Smooth muscle cell (in vitro differentiated cells): ENCODE measurements at regions not wholly inside any gene's neighbourhood (a gene's known extent, or its start where the extent isn't known, plus 50 kb on each side); places are given as distances from the start of the nearest gene placed in this dataset.

Source experiments
- DNase-seq: peaks from one replicate; lab custom pipeline; 2025; ENCODE audit not compliant: unreplicated experiment; lab: John Stamatoyannopoulos, UW
- H2AFZ ChIP-seq: fragments of 200-600 bp; sonication (generic); 2 replicates; pipeline ENCODE4 v1.6.0; 2016; ENCODE audit warnings: antibody characterized with exemption, low read depth, mild to moderate bottlenecking
- H3F3A ChIP-seq: fragments of 200-600 bp; sonication (generic); 2 replicates; pipeline ENCODE4 v1.6.0; 2017; ENCODE audit warnings: antibody characterized with exemption, low read depth
- H3K27ac ChIP-seq: fragments of 200-600 bp; sonication (generic); 2 replicates; pipeline ENCODE4 v1.5.1; 2016; ENCODE audit warnings: low read depth, mild to moderate bottlenecking
- H3K27me3 ChIP-seq: fragments of 200-600 bp; sonication (generic); 2 replicates; pipeline ENCODE4 v1.6.1; 2016; ENCODE audit warnings: low read depth, mild to moderate bottlenecking
- H3K36me3 ChIP-seq: fragments of 200-600 bp; sonication (generic); 2 replicates; pipeline ENCODE4 v1.5.1; 2016; ENCODE audit warnings: low read depth
- H3K4me1 ChIP-seq: fragments of 200-600 bp; sonication (generic); 2 replicates; pipeline ENCODE4 v1.5.1; 2016; ENCODE audit warnings: low read depth
- H3K4me2 ChIP-seq: fragments of 200-600 bp; sonication (generic); 2 replicates; pipeline ENCODE4 v1.6.0; 2016; ENCODE audit warnings: mild to moderate bottlenecking
- H3K4me3 ChIP-seq: fragments of 200-600 bp; sonication (generic); 2 replicates; pipeline ENCODE4 v1.5.1; 2016; ENCODE audit warnings: mild to moderate bottlenecking
- H3K79me2 ChIP-seq: fragments of 200-600 bp; sonication (generic); 2 replicates; pipeline ENCODE4 v1.6.0; 2016; ENCODE audit warnings: low read depth, mild to moderate bottlenecking
- H3K9ac ChIP-seq: fragments of 200-600 bp; sonication (generic); 2 replicates; pipeline ENCODE4 v1.6.0; 2016; ENCODE audit warnings: low read depth
- H3K9me3 ChIP-seq: fragments of 200-600 bp; sonication (generic); replicated peaks from 2 replicates; pipeline ENCODE4 v1.5.1; 2016; ENCODE audit warnings: low read depth
- H4K20me1 ChIP-seq: fragments of 200-600 bp; sonication (generic); 2 replicates; pipeline ENCODE4 v1.6.0; 2016; ENCODE audit warnings: low read depth
- CTCF ChIP-seq: fragments of 200-600 bp; sonication (generic); IDR thresholded peaks from 2 replicates; pipeline ENCODE4 v1.5.1; 2017; ENCODE audit warnings: borderline replicate concordance, mild to moderate bottlenecking, antibody characterized with exemption; ENCODE audit not compliant: insufficient read depth, poor library complexity, severe bottlenecking
- WGBS: methylation state at CpG from one replicate; pipeline ENCODE4 v1.1.7; 2016; ENCODE audit warnings: low lambda C conversion rate; 5-methylcytosine and 5-hydroxymethylcytosine counted together

DNA sequence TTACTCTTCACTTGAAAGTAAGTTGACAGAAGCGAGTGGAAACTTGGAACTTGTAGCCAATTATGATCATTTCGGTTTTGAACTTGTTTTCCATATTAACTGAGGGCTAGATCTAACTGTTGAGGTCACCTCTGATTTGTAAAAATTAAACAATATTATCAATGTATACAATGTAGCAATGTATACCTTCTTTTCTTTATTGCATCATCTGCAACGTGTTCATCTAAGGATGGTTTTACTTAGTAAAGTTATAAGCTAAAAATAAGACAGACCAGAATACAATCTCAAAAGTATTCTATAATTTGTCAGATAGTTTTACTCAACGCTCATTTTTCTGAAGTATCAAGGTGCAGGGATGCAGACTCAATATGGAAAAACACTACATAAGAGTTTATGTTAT lies 435.0 kb upstream of the TNP1 start:
- Histone ChIP-seq H3K27me3 (no peaks in the 10 kb centered on the region), H3K36me3 (no peaks in the 10 kb centered on the region)
- DNase-seq = no peak

GRCh38 chr2:217294211-217294610 lies 434.3 kb upstream of the TNP1 start:
- Histone ChIP-seq H3F3A (peaks cover 7% of the 10 kb centered on the region), H2AFZ (no peak overlapping the region), H3K36me3 (no peaks in the 10 kb centered on the region), H3K4me1 (peaks cover 19% of the 10 kb centered on the region), H3K4me3 (no peak overlapping the region), H3K9ac (no peak overlapping the region), H3K4me2 (peak overlapping the region; percentile 31), H3K27me3 (no peaks in the 10 kb centered on the region), H4K20me1 (no peaks in the 10 kb centered on the region), H3K9me3 (no peaks in the 10 kb centered on the region), H3K79me2 (no peaks in the 10 kb centered on the region), H3K27ac (no peak overlapping the region)
- WGBS = 55% methylated on average over 2 of the region's 2 CpGs
- DNase-seq = no peak
- TF ChIP-seq CTCF = no peak

More for the DNA sequence above, 435.0 kb upstream of the TNP1 start:
- H3K4me1 ChIP-seq = peaks cover 14% of the 10 kb centered on the region
- no peak overlapping the region for H3K9ac ChIP-seq
- peaks cover 3% of the 10 kb centered on the region for H3F3A ChIP-seq
- H3K9me3 ChIP-seq = no peaks in the 10 kb centered on the region
- H3K79me2 ChIP-seq = no peaks in the 10 kb centered on the region
- H3K4me3 ChIP-seq = no peak overlapping the region
- no peak overlapping the region for H2AFZ ChIP-seq
- no peak for TF ChIP-seq CTCF
- H4K20me1 ChIP-seq = no peaks in the 10 kb centered on the region
- no peak overlapping the region for H3K27ac ChIP-seq
- 96% methylated on average over 4 of the region's 4 CpGs for WGBS
- H3K4me2 ChIP-seq = no peak overlapping the region

GRCh38 chr2:217293607-217294006 lies 433.7 kb upstream of the TNP1 start:
- 61% methylated on average over 3 of the region's 3 CpGs for WGBS
- Histone ChIP-seq H4K20me1 (no peaks in the 10 kb centered on the region), H3K9ac (no peak overlapping the region), H3K27me3 (no peaks in the 10 kb centered on the region), H3F3A (peaks cover 8% of the 10 kb centered on the region), H2AFZ (no peak overlapping the region), H3K27ac (no peak overlapping the region), H3K36me3 (no peaks in the 10 kb centered on the region), H3K79me2 (no peaks in the 10 kb centered on the region), H3K4me3 (no peak overlapping the region), H3K9me3 (no peaks in the 10 kb centered on the region), H3K4me1 (peaks cover 25% of the 10 kb centered on the region), H3K4me2 (peak overlapping the region; percentile 31)
- no peak for TF ChIP-seq CTCF
- no peak for DNase-seq

DNA sequence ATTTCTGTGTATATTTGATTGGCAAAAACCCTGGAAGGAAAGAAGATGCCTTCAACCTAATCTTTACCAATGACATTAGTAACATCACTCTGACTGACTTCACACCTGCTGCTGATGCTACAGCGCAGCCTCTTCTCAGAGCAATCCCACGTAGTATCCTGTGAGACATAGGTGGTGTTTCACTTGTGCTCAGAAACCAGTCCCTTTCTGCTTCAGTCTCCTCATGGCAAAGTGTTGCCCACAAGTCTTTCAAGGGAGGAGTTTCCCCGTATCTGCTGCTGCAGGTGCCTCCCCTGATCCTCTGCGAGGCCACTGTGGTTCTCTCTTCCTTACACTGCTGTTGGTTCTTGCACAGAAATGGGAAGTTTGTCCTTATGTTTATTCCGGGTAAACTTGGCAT lies 433.2 kb upstream of the TNP1 start:
- no peaks in the 10 kb centered on the region for H3K36me3 ChIP-seq
- no peak overlapping the region for H3K9ac ChIP-seq
- H3K9me3 ChIP-seq = no peaks in the 10 kb centered on the region
- H4K20me1 ChIP-seq = no peaks in the 10 kb centered on the region
- no peak overlapping the region for H3K4me3 ChIP-seq
- H2AFZ ChIP-seq = no peak overlapping the region
- no peaks in the 10 kb centered on the region for H3K27me3 ChIP-seq
- TF ChIP-seq CTCF = no peak
- DNase-seq = no peak
- H3K27ac ChIP-seq = no peak overlapping the region
- peak overlapping the region; percentile 31 for H3K4me2 ChIP-seq
- WGBS = 94% methylated on average over 5 of the region's 5 CpGs
- H3K4me1 ChIP-seq = peaks cover 27% of the 10 kb centered on the region
- peaks cover 8% of the 10 kb centered on the region for H3F3A ChIP-seq
- H3K79me2 ChIP-seq = no peaks in the 10 kb centered on the region
